DMS53 (cell line): ENCODE measurements at regions not wholly inside any gene's neighbourhood (a gene's known extent, or its start where the extent isn't known, plus 50 kb on each side); places are given as distances from the start of the nearest gene placed in this dataset.
"Not testable (repeated sequence)": the region's sequence is repeated elsewhere in the genome, so short reads cannot be mapped to it uniquely, and the experiment has no call there.

ENCODE experiments used
- DNase-seq: peaks from one replicate; lab custom pipeline; 2025; lab: John Stamatoyannopoulos, UW

- no peak for DNase-seq
Measured at GRCh38 chr10:25808372-25808771, 125.7 kb upstream of the MYO3A start.

DNA sequence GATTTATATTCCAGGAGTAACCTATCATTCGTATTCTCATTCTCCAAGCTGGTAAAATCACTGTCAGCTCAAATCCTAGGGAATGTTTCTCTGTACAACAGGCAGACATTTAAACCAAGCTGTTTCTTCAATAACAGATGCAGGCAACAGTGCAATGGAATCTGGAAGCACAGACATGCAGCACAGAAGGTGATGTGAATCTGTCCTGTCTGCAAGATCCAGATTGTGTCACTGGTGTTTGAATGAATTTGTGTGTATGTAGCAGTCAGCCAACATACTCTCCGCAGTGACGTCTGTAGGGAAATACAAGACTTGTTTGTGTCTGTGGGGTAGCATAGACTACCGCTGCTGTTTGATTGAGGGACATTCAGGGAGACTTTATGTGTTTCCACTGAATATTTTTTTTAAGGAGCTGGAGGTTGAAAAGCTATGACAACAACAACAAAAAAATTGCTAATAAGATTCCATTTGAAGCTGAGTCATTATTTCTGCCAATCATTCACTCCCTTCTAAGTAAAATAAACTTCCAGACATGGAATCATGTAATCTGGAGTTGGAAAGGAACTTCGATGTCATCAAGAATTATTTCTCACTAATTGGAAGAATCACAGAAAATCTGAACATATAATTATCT, 122.9 kb upstream of the MYO3A start:
- DNase-seq, result no peak

GRCh38 chr10:25813511-25813910, 120.5 kb upstream of the MYO3A start:
- no peak for DNase-seq

- DNase-seq, result no peak
Measured at GRCh38 chr10:25815236-25815635, 118.8 kb upstream of the MYO3A start.

DNA sequence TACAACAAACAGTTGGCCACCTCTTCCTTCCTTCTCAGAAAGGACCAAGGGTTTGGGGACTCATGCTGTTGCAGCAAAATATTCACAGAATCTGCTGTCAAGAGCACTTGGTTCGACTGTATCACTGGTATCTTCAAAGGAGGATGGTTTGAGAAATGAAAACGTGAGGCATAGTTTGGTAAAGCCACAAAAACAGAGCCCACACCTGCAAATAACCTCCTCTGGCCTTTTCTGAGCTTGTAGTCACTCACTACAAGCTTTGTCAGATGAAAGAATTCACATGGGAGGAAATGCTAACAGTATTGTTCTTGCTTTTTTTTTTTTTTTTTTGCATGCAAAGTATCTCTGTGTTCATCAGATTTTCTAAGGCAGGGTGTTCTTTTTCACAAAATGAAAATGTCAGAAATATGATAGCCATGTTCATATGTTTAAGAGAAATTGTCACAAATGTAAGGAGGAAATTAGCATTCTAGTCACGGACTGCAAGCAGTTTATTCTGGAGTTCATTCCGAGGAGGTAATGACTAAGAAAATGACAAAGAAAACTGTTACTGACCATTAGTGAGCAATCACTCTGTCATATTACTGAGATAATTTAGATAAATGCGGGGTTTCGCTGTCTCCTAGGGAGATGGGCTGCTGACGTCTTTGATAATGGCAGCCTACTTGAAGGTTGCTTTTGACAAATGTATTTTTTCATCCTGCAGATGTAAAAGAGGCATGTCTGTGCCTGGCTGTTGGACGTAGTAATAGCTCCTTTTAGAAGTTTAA, 117.8 kb upstream of the MYO3A start:
- no peak for DNase-seq

DNA sequence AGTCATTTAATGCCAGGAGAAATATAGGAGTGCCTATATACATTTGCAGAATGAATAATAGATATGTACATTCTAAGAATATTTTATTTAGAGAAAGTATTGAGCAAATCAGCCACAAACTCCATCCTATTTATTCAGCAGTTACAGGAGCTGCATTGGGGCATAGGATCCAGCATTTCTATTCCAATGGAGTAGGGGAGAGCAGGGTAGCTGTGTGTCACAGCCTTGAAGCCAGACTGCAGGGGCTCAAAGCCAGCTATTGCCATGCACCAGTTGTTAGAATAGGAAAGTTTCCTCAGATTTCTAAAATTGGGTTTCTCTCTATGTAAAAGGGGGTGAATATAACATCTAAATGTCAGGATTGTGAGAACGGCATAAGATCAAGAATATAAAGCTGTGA, 116.8 kb upstream of the MYO3A start:
- no peak for DNase-seq

DNA sequence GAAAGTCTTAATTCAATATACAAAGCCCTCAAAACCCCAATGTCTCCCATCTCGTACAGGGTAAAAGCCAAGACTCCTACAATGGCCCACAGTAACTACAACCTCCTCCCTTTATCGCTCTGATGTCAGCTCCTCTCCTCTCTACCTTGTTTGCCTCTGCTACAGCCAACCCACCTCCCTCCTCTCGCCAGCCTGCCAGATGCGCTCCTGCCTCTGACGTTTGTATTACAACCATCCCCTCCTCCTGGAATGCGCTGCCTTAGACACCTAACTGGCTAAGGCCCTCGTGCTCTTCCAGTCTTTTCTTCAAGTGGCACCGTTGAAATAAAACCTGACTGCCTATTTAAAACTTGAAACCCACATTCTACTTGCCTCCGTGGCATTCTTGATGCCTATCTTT, 115.3 kb upstream of the MYO3A start:
- no peak for DNase-seq

GRCh38 chr10:25820472-25820871, 113.6 kb upstream of the MYO3A start:
- no peak for DNase-seq

DNA sequence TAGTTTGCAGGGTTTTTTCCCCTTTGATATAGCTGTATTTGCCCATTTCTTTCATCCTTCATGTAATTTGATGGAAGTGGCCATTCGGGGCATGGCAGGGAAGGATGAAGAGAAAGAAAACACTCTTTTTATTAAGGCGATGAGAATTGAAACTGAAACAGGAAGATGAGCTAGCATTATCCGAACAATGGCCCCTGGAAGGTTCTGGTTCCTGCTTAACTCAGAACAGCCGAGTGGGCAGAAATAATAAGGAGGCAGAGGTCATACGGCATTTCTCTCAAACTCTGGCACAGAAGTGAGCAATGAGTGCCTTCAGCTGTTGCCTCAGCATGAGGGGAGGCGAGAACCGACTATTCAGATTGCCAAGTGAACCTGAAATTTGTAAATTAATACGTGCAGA, 113.2 kb upstream of the MYO3A start:
- no peak for DNase-seq

GRCh38 chr10:25824050-25824449, 110.0 kb upstream of the MYO3A start:
- no peak for DNase-seq

- DNase-seq, result no peak
Measured at GRCh38 chr10:25828475-25828874, 105.6 kb upstream of the MYO3A start.

GRCh38 chr10:25831080-25831479, 102.9 kb upstream of the MYO3A start:
- DNase-seq, result no peak

GRCh38 chr10:25839683-25840082, 94.3 kb upstream of the MYO3A start:
- no peak for DNase-seq

GRCh38 chr10:25840875-25841274, 93.2 kb upstream of the MYO3A start:
- not testable (repeated sequence) for DNase-seq

GRCh38 chr10:25842146-25842545, 91.9 kb upstream of the MYO3A start:
- DNase-seq, result no peak

DNA sequence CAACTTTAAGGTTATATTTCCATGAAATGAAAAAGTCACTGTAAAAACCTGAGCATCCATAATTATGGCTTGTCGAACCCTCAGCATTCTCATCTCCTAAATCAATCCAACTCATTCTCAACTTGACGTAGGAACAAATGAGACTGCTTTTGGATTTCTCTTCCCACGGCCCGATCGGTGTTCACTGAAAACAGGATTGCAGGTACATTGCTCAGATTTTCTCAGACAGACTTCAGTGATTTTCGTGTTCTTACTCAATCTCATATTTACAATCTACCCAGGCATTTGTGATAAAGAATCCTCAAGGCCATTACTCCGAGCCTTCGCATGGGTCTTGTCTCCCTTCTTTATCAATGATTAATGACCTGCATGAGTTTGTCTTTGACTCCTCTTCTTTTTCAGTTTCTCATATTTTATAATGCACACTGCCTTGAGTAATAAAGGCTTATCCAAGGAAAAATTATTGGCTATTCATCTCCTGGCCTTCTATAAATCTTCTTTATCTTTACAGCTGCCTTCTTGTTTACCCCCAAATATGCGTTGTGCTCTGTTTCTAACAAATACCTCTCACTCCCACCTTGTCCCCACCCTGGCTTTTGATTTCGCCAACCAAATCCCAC, 90.4 kb upstream of the MYO3A start:
- DNase-seq, result no peak

DNA sequence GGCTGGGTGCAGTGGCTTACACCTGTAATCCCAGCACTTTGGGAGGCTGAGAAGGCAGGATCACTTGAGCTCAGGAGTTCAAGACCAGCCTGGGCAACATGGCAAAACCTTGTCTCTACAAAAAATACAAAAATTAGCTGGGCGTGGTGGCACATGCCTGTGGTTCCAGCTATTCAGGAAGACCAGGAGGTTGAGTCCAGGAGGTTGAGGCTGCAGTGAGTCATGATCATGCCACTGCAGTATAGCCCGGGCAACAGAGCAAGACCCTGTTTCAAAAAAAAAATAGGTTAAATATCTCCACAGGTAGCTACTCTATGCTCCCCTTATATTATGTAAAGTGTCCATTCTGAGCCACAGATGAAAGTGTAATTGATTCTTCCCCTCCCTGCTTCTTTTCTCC, 89.3 kb upstream of the MYO3A start:
- DNase-seq, result not testable (repeated sequence)

GRCh38 chr10:25849268-25849667, 84.8 kb upstream of the MYO3A start:
- DNase-seq, result no peak

GRCh38 chr10:25849988-25850387, 84.0 kb upstream of the MYO3A start:
- DNase-seq, result no peak

DNA sequence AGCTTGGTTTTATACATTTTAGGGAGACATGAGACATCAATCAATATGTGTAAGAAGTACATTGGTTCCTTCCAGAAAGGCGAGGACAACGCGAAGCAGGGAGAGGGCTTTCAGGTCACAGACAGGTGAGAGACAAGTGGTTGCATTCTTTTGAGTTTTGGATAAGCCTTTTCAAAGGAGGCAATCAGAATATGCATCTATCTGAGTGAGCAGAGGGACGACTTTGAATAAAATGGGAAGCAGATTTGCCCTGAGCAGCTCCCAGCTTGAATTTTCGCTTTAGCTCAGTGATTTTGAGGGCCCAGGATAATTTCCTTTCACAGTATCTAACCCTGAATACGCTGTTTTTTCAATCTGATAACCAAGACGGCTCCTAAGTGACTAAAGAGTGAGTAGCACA, 82.5 kb upstream of the MYO3A start:
- DNase-seq, result no peak

DNA sequence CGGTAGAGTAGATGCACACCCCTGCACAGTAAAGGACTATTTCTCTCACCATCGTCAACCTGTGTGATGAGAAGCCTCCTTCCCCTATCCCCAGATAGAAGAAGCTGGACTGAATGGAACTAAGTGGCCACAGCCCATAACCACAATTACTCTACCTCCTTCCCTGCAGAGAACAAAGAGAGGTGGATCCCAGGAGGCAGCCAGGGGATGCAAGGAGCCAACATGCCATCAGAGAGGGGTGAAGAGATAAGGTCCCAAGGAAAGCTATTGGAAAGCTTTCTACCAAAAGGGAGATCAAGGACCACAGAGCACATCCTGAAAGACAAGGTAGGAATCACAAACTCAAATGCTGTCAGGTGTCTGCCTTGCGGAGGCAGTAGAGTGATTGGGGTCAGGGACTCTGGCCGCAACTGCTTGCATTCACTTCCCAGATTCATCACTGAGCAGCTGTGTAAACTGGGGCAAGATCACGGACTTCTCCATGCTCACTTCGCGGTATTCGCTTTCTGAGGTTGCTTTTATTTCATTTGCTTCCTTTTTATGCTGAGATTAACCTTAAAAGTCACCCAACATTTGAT, 81.6 kb upstream of the MYO3A start:
- DNase-seq, result no peak

- no peak for DNase-seq
Measured at GRCh38 chr10:25858076-25858475, 76.0 kb upstream of the MYO3A start.

DNA sequence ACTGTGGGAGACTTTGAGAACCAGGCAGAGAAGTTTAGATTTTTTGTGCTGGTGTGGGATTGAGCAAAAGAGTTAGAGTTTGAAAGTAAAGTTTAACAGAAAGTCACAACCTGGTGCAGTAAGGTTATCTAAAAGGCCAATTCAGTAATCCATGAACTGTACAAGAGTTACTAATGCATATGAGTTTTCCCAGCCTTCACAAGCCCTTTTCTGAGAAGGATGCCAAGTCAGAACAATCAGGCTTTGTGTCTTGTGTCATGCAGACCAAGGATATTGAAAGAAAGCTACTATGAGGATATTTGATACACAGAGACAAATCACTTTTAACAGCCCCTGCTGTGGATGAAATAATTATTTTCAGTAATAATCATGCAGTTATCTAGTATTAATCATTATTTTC, 68.8 kb upstream of the MYO3A start:
- DNase-seq, result no peak
